ENCODE measurements at regions not wholly inside any gene's neighbourhood (a gene's known extent, or its start where the extent isn't known, plus 50 kb on each side); places are given as distances from the start of the nearest gene placed in this dataset.

GRCh38 chr2:8394569-8395359 lies 287.1 kb upstream of the ID2 start:
- TF ChIP-seq POLR2A (IDR thresholded peaks at IDR 0.05) (no peak), CTCF (IDR thresholded peaks at IDR 0.05) (no peak)
